ENCODE measurements at regions not wholly inside any gene's neighbourhood (a gene's known extent, or its start where the extent isn't known, plus 50 kb on each side); places are given as distances from the start of the nearest gene placed in this dataset.

- DNase-seq (ENCODE audit: low read depth, low spot score) (no peak), FAIRE-seq (no peak)
- H3K4me1 ChIP-seq (ENCODE audit: control insufficient read depth, extremely low read depth, insufficient read depth, low read length): no peaks in the 10 kb centered on the region
- no peak overlapping the region for H3K9ac ChIP-seq (ENCODE audit: control insufficient read depth, extremely low read depth, insufficient read depth, low read length)
- no peak overlapping the region for H3K4me3 ChIP-seq (ENCODE audit: control insufficient read depth in 2 of 3, extremely low read depth in 1 of 3, insufficient read depth in 2 of 3, low read depth in 1 of 3, low read length in 3 of 3)
- no peaks in the 10 kb centered on the region for H3K9me1 ChIP-seq (ENCODE audit: control insufficient read depth, extremely low read depth, insufficient read depth, low read length)
- TF ChIP-seq EZH2 (IDR thresholded peaks at IDR 0.05; ENCODE audit: low read length) (no peak), CTCF (optimal IDR thresholded peaks at IDR 0.05 in 1 of 3, IDR thresholded peaks at IDR 0.05 in 1 of 3, conservative IDR thresholded peaks at IDR 0.05 in 1 of 3; ENCODE audit: extremely low read depth in 1 of 3, insufficient read depth in 2 of 3, low read length in 3 of 3) (peak; percentile 25 to 43 (median 33))
- H3K79me2 ChIP-seq (ENCODE audit: control insufficient read depth, insufficient read depth, low read length): no peaks in the 10 kb centered on the region
- H3K27ac ChIP-seq (ENCODE audit: control insufficient read depth, insufficient read depth, low read length): no peak overlapping the region
- no peak overlapping the region for H3K4me2 ChIP-seq (ENCODE audit: control insufficient read depth, extremely low read depth, insufficient read depth, low read depth, low read length)
- dilution Hi-C loops (cut with MboI; ENCODE audit: extremely low pct_ligation_motif_present, low sequenced_read_pairs): no loop called here
- no peak overlapping the region for H2AFZ ChIP-seq (ENCODE audit: control insufficient read depth, low read length)
- H4K20me1 ChIP-seq (ENCODE audit: control insufficient read depth, extremely low read depth, insufficient read depth, low read length): no peaks in the 10 kb centered on the region
- H3K9me3 ChIP-seq (ENCODE audit: control insufficient read depth, low read depth, low read length): no peaks in the 10 kb centered on the region
- no peaks in the 10 kb centered on the region for H3K36me3 ChIP-seq (ENCODE audit: control insufficient read depth in 2 of 2, extremely low read depth in 1 of 2, insufficient read depth in 2 of 2, low read length in 2 of 2)
- peaks cover under 1% of the 10 kb centered on the region for H3K27me3 ChIP-seq (ENCODE audit: control insufficient read depth, extremely low read depth, insufficient read depth, low read length)
These were observed 117.5 kb downstream of the ASCL4 start for GRCh38 chr12:107891967-107892366.

GRCh38 chr12:107894589-107894988 is 120.1 kb downstream of the ASCL4 start:
- DNase-seq (ENCODE audit: low read depth, low spot score): no peak
- H3K27ac ChIP-seq (ENCODE audit: control insufficient read depth, insufficient read depth, low read length): no peak overlapping the region
- H2AFZ ChIP-seq (ENCODE audit: control insufficient read depth, low read length): no peak overlapping the region
- no peak for FAIRE-seq
- no peak for TF ChIP-seq CTCF (optimal IDR thresholded peaks at IDR 0.05 in 1 of 3, IDR thresholded peaks at IDR 0.05 in 1 of 3, conservative IDR thresholded peaks at IDR 0.05 in 1 of 3; ENCODE audit: extremely low read depth in 1 of 3, insufficient read depth in 2 of 3, low read length in 3 of 3)
- TF ChIP-seq EZH2 (IDR thresholded peaks at IDR 0.05; ENCODE audit: low read length): no peak
- H3K9me1 ChIP-seq (ENCODE audit: control insufficient read depth, extremely low read depth, insufficient read depth, low read length): no peaks in the 10 kb centered on the region
- dilution Hi-C loops (cut with MboI; ENCODE audit: extremely low pct_ligation_motif_present, low sequenced_read_pairs): no loop called here
- no peaks in the 10 kb centered on the region for H3K9me3 ChIP-seq (ENCODE audit: control insufficient read depth, low read depth, low read length)
- H4K20me1 ChIP-seq (ENCODE audit: control insufficient read depth, extremely low read depth, insufficient read depth, low read length): no peaks in the 10 kb centered on the region
- no peak overlapping the region for H3K9ac ChIP-seq (ENCODE audit: control insufficient read depth, extremely low read depth, insufficient read depth, low read length)
- no peaks in the 10 kb centered on the region for H3K4me1 ChIP-seq (ENCODE audit: control insufficient read depth, extremely low read depth, insufficient read depth, low read length)
- no peak overlapping the region for H3K4me2 ChIP-seq (ENCODE audit: control insufficient read depth, extremely low read depth, insufficient read depth, low read depth, low read length)
- no peaks in the 10 kb centered on the region for H3K79me2 ChIP-seq (ENCODE audit: control insufficient read depth, insufficient read depth, low read length)
- no peaks in the 10 kb centered on the region for H3K36me3 ChIP-seq (ENCODE audit: control insufficient read depth in 2 of 2, extremely low read depth in 1 of 2, insufficient read depth in 2 of 2, low read length in 2 of 2)
- H3K27me3 ChIP-seq (ENCODE audit: control insufficient read depth, extremely low read depth, insufficient read depth, low read length): no peaks in the 10 kb centered on the region
- H3K4me3 ChIP-seq (ENCODE audit: control insufficient read depth in 2 of 3, extremely low read depth in 1 of 3, insufficient read depth in 2 of 3, low read depth in 1 of 3, low read length in 3 of 3): no peak overlapping the region
